ENCODE measurements at regions not wholly inside any gene's neighbourhood (a gene's known extent, or its start where the extent isn't known, plus 50 kb on each side); places are given as distances from the start of the nearest gene placed in this dataset.

DNA sequence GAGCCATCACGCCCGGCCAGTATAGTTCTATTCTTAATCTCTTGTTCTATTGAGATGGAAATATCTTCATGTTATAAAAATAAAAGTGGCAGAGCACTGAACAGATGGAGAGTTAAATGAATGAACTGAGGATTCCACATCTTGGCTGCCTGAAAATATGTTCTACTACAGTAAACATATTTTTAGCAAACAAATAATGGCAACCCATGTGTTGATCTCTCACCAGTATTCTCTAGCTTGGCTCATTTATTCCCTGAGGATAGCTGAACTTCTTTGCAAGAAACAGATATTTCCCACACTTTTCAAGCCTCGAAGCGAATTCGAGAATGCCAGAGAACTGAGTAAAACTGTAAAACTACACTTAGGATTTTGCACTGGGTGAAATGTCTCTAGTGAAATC is 58.9 kb downstream of the DIRAS3 start:
- no peaks in the 10 kb centered on the region for H3K9me3 ChIP-seq (ENCODE audit: control insufficient read depth in 4 of 4, low read length in 3 of 4)
- 92% methylated on average over 5 of the region's 5 CpGs for WGBS
- H3K27me3 ChIP-seq (ENCODE audit: control insufficient read depth in 4 of 4, insufficient read depth in 4 of 4, low read length in 3 of 4): no peaks in the 10 kb centered on the region
- no peak overlapping the region for H3K9ac ChIP-seq (ENCODE audit: low read depth in 1 of 2, low read length in 2 of 2)
- DNase-seq (ENCODE audit: low spot score): no peak
- no peak overlapping the region for H3K4me3 ChIP-seq (ENCODE audit: low read depth in 1 of 3, low read length in 3 of 3)
- no peak overlapping the region for H3K27ac ChIP-seq (ENCODE audit: low read depth in 1 of 2, low read length in 2 of 2)
- no peaks in the 10 kb centered on the region for H3K4me1 ChIP-seq (ENCODE audit: control insufficient read depth in 4 of 4, insufficient read depth in 4 of 4, low read length in 3 of 4)
- TF ChIP-seq, protein P1, sequence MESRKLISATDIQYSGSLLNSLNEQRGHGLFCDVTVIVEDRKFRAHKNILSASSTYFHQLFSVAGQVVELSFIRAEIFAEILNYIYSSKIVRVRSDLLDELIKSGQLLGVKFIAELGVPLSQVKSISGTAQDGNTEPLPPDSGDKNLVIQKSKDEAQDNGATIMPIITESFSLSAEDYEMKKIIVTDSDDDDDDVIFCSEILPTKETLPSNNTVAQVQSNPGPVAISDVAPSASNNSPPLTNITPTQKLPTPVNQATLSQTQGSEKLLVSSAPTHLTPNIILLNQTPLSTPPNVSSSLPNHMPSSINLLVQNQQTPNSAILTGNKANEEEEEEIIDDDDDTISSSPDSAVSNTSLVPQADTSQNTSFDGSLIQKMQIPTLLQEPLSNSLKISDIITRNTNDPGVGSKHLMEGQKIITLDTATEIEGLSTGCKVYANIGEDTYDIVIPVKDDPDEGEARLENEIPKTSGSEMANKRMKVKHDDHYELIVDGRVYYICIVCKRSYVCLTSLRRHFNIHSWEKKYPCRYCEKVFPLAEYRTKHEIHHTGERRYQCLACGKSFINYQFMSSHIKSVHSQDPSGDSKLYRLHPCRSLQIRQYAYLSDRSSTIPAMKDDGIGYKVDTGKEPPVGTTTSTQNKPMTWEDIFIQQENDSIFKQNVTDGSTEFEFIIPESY (IDR thresholded peaks at IDR 0.05): no peak
- no peak for TF ChIP-seq GABPA (IDR thresholded peaks at IDR 0.05 in 1 of 2, conservative IDR thresholded peaks at IDR 0.05 in 1 of 2)
- no peak for TF ChIP-seq RXRA (IDR thresholded peaks at IDR 0.05)
- TF ChIP-seq TAF1 (conservative IDR thresholded peaks at IDR 0.05): no peak
- TF ChIP-seq, protein P2, sequence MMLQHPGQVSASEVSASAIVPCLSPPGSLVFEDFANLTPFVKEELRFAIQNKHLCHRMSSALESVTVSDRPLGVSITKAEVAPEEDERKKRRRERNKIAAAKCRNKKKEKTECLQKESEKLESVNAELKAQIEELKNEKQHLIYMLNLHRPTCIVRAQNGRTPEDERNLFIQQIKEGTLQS (IDR thresholded peaks at IDR 0.05): no peak
- TF ChIP-seq HNF4G (IDR thresholded peaks at IDR 0.05): no peak
- TF ChIP-seq EGR1 (IDR thresholded peaks at IDR 0.05; ENCODE audit: low read depth in 2 of 2): no peak
- TF ChIP-seq, protein P3, sequence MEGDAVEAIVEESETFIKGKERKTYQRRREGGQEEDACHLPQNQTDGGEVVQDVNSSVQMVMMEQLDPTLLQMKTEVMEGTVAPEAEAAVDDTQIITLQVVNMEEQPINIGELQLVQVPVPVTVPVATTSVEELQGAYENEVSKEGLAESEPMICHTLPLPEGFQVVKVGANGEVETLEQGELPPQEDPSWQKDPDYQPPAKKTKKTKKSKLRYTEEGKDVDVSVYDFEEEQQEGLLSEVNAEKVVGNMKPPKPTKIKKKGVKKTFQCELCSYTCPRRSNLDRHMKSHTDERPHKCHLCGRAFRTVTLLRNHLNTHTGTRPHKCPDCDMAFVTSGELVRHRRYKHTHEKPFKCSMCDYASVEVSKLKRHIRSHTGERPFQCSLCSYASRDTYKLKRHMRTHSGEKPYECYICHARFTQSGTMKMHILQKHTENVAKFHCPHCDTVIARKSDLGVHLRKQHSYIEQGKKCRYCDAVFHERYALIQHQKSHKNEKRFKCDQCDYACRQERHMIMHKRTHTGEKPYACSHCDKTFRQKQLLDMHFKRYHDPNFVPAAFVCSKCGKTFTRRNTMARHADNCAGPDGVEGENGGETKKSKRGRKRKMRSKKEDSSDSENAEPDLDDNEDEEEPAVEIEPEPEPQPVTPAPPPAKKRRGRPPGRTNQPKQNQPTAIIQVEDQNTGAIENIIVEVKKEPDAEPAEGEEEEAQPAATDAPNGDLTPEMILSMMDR (IDR thresholded peaks at IDR 0.05; ENCODE audit: low read depth, low read length, missing input control): no peak
- TF ChIP-seq YY1 (IDR thresholded peaks at IDR 0.05): no peak
- TF ChIP-seq NR2F2 (IDR thresholded peaks at IDR 0.05): no peak
- TF ChIP-seq, protein P4, sequence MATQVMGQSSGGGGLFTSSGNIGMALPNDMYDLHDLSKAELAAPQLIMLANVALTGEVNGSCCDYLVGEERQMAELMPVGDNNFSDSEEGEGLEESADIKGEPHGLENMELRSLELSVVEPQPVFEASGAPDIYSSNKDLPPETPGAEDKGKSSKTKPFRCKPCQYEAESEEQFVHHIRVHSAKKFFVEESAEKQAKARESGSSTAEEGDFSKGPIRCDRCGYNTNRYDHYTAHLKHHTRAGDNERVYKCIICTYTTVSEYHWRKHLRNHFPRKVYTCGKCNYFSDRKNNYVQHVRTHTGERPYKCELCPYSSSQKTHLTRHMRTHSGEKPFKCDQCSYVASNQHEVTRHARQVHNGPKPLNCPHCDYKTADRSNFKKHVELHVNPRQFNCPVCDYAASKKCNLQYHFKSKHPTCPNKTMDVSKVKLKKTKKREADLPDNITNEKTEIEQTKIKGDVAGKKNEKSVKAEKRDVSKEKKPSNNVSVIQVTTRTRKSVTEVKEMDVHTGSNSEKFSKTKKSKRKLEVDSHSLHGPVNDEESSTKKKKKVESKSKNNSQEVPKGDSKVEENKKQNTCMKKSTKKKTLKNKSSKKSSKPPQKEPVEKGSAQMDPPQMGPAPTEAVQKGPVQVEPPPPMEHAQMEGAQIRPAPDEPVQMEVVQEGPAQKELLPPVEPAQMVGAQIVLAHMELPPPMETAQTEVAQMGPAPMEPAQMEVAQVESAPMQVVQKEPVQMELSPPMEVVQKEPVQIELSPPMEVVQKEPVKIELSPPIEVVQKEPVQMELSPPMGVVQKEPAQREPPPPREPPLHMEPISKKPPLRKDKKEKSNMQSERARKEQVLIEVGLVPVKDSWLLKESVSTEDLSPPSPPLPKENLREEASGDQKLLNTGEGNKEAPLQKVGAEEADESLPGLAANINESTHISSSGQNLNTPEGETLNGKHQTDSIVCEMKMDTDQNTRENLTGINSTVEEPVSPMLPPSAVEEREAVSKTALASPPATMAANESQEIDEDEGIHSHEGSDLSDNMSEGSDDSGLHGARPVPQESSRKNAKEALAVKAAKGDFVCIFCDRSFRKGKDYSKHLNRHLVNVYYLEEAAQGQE (IDR thresholded peaks at IDR 0.05): no peak
- no peaks in the 10 kb centered on the region for H3K36me3 ChIP-seq (ENCODE audit: control insufficient read depth in 4 of 4, insufficient read depth in 3 of 4, low read depth in 1 of 4, low read length in 3 of 4)

DNA sequence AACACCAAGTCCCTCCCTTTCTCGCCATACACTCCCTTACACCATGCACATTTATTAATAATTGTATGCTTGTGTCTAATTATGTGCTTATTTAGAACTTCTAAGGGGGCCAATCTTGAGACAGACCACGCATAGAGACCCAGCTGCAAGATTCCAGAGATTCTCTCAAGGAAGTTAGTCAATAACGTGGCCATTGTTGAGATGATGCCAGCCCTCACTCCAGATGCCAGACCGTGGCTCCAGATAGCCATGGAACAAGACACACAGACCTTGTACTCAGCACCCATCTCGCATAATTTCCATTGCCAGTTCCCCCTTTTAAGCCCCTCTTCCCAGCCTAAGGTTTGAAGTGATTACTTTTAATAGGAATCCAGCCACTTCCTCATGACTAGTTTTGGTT is 62.4 kb downstream of the DIRAS3 start:
- Histone ChIP-seq H3K27ac (ENCODE audit: low read depth in 1 of 2, low read length in 2 of 2) (no peak overlapping the region), H3K9me3 (ENCODE audit: control insufficient read depth in 4 of 4, low read length in 3 of 4) (no peaks in the 10 kb centered on the region), H3K36me3 (ENCODE audit: control insufficient read depth in 4 of 4, insufficient read depth in 3 of 4, low read depth in 1 of 4, low read length in 3 of 4) (no peaks in the 10 kb centered on the region), H3K4me3 (ENCODE audit: low read depth in 1 of 3, low read length in 3 of 3) (no peak overlapping the region), H3K27me3 (ENCODE audit: control insufficient read depth in 4 of 4, insufficient read depth in 4 of 4, low read length in 3 of 4) (no peaks in the 10 kb centered on the region), H3K4me1 (ENCODE audit: control insufficient read depth in 4 of 4, insufficient read depth in 4 of 4, low read length in 3 of 4) (no peaks in the 10 kb centered on the region), H3K9ac (ENCODE audit: low read depth in 1 of 2, low read length in 2 of 2) (no peak overlapping the region)
- TF ChIP-seq, protein P4 (IDR thresholded peaks at IDR 0.05): no peak
- no peak for TF ChIP-seq GABPA (IDR thresholded peaks at IDR 0.05 in 1 of 2, conservative IDR thresholded peaks at IDR 0.05 in 1 of 2)
- TF ChIP-seq, protein P2 (IDR thresholded peaks at IDR 0.05): no peak
- TF ChIP-seq SP1 (IDR thresholded peaks at IDR 0.05): no peak
- WGBS: 89% methylated on average over 5 of the region's 5 CpGs
- no peak for DNase-seq (ENCODE audit: low spot score)

All from liver (tissue), 8 donors.